GM23248 (cell line): ENCODE measurements at regions not wholly inside any gene's neighbourhood (a gene's known extent, or its start where the extent isn't known, plus 50 kb on each side); places are given as distances from the start of the nearest gene placed in this dataset.

Source experiments
- DNase-seq: peaks from one replicate; pipeline ENCODE4 v3.0.0-alpha.2; 2015
- H2AFZ ChIP-seq: fragments of 200-600 bp; sonication (generic); 2 replicates; pipeline ENCODE4 v1.6.1; 2016; ENCODE audit warnings: antibody characterized with exemption
- H3F3A ChIP-seq: fragments of 200-600 bp; sonication (generic); 2 replicates; pipeline ENCODE4 v1.6.1; 2016; ENCODE audit warnings: mild to moderate bottlenecking, antibody characterized with exemption, mixed run types; ENCODE audit not compliant: insufficient read depth
- H3K27ac ChIP-seq: fragments of 200-600 bp; sonication (generic); 2 replicates; pipeline ENCODE4 v1.5.1; 2016; ENCODE audit warnings: mild to moderate bottlenecking
- H3K27me3 ChIP-seq: fragments of 200-600 bp; sonication (generic); replicated peaks from 2 replicates; pipeline ENCODE4 v1.6.1; 2016; ENCODE audit warnings: mild to moderate bottlenecking; ENCODE audit not compliant: insufficient read depth
- H3K36me3 ChIP-seq: fragments of 200-600 bp; sonication (generic); 2 replicates; pipeline ENCODE4 v1.6.1; 2016; ENCODE audit warnings: low read depth, mild to moderate bottlenecking
- H3K4me1 ChIP-seq: fragments of 200-600 bp; sonication (generic); 2 replicates; pipeline ENCODE4 v1.6.1; 2016; ENCODE audit warnings: mild to moderate bottlenecking; ENCODE audit not compliant: insufficient read depth
- H3K4me2 ChIP-seq: fragments of 200-600 bp; sonication (generic); one replicate; pipeline ENCODE4 v1.6.1; 2016; ENCODE audit warnings: mild to moderate bottlenecking; ENCODE audit not compliant: unreplicated experiment
- H3K4me3 ChIP-seq: fragments of 200-600 bp; sonication (generic); 2 replicates; pipeline ENCODE4 v1.5.1; 2016; ENCODE audit warnings: mild to moderate bottlenecking
- H3K79me2 ChIP-seq: fragments of 200-600 bp; sonication (generic); 2 replicates; pipeline ENCODE4 v1.6.1; 2016; ENCODE audit warnings: mild to moderate bottlenecking; ENCODE audit not compliant: insufficient read depth
- H3K9ac ChIP-seq: fragments of 200-600 bp; sonication (generic); 2 replicates; pipeline ENCODE4 v1.6.1; 2016; ENCODE audit warnings: mild to moderate bottlenecking
- H3K9me2 ChIP-seq: fragments of 200-600 bp; sonication (generic); 2 replicates; pipeline ENCODE4 v1.6.1; 2016; ENCODE audit warnings: mixed run types, mild to moderate bottlenecking, moderate library complexity; ENCODE audit not compliant: insufficient read depth
- H3K9me3 ChIP-seq: fragments of 200-600 bp; sonication (generic); one replicate; pipeline ENCODE4 v1.6.1; 2017; ENCODE audit warnings: low read depth
- H4K20me1 ChIP-seq: fragments of 200-600 bp; sonication (generic); 2 replicates; pipeline ENCODE4 v1.6.0; 2016; ENCODE audit not compliant: insufficient read depth
- EZH2 ChIP-seq: fragments of 200-600 bp; sonication (generic); IDR thresholded peaks from 2 replicates; pipeline ENCODE4 v1.6.1; 2018; ENCODE audit warnings: antibody characterized with exemption, mild to moderate bottlenecking; ENCODE audit not compliant: insufficient read depth, poor library complexity, severe bottlenecking
- EZH2phosphoT487 ChIP-seq: fragments of 200-600 bp; sonication (generic); IDR thresholded peaks from 2 replicates; pipeline ENCODE4 v1.6.1; 2018; ENCODE audit warnings: antibody characterized with exemption, moderate library complexity, mild to moderate bottlenecking, low read depth; ENCODE audit not compliant: insufficient read depth
- WGBS, 2 experiments: methylation state at CpG; one replicate each; pipeline ENCODE4 v1.1.6; 2015 to 2017; ENCODE audit warnings: low lambda C conversion rate in 2 of 2, low coverage in 1 of 2; ENCODE audit errors: missing lambda C conversion rate in 2 of 2; 5-methylcytosine and 5-hydroxymethylcytosine counted together
- in situ Hi-C: fragments of 300-500 bp; cut with MboI; formaldehyde crosslinking; loops from 2 replicates; pipeline ENCODE4 v1.15.0; 2020

- Histone ChIP-seq H3F3A (peaks cover 8% of the 10 kb centered on the region; the same call in 1 of the 2 replicates), H3K27me3 (no peaks in the 10 kb centered on the region), H4K20me1 (no peaks in the 10 kb centered on the region), H3K4me1 (peaks cover 10% of the 10 kb centered on the region), H3K9ac (no peak overlapping the region), H3K79me2 (no peaks in the 10 kb centered on the region), H3K27ac (no peak overlapping the region), H3K36me3 (no peaks in the 10 kb centered on the region), H3K4me2 (no peak overlapping the region), H2AFZ (no peak overlapping the region), H3K9me3 (no peaks in the 10 kb centered on the region), H3K9me2 (no peaks in the 10 kb centered on the region), H3K4me3 (no peak overlapping the region)
- in situ Hi-C loops: no loop called here
- DNase-seq: no peak
- 73 to 82% methylated on average over 4 of the region's 4 CpGs for WGBS, 2 experiments
- no peak for TF ChIP-seq EZH2phosphoT487
Observed at GRCh38 chr4:143055997-143056396, 128.7 kb upstream of the USP38 start.

DNA sequence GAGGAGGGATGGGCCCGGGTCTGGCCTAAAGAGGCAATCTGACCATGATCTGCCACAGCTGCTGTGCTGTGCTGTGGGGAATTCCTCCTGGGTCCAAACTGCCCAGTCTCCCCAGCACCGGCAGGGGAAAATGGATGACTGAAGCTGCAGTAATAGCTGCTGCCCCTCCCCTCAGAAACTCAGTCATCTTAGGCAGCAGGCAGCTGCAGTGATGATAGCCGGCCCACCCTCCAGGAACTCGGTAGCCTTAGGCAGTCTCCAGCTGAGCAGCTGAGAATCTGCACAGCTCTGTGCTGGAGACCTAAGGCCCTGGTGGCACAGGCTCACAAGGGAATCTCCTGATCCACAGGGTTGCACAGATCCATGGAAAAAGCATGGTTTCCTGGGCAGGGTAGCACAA lies 113.4 kb upstream of the USP38 start:
- H3K9me2 ChIP-seq: no peaks in the 10 kb centered on the region
- no peaks in the 10 kb centered on the region for H3K79me2 ChIP-seq
- H3K9ac ChIP-seq: no peak overlapping the region
- H3K9me3 ChIP-seq: no peaks in the 10 kb centered on the region
- H3K4me2 ChIP-seq: no peak overlapping the region
- H3F3A ChIP-seq: no peaks in the 10 kb centered on the region
- H3K27me3 ChIP-seq: no peaks in the 10 kb centered on the region
- H2AFZ ChIP-seq: no peak overlapping the region
- DNase-seq: no peak
- in situ Hi-C loops: no loop called here
- no peaks in the 10 kb centered on the region for H4K20me1 ChIP-seq
- H3K4me1 ChIP-seq: no peaks in the 10 kb centered on the region
- no peak overlapping the region for H3K27ac ChIP-seq
- WGBS, 2 experiments: 61 to 68% methylated on average over 4 of the region's 4 CpGs
- TF ChIP-seq EZH2phosphoT487: no peak
- no peak for TF ChIP-seq EZH2
- H3K4me3 ChIP-seq: no peak overlapping the region
- no peaks in the 10 kb centered on the region for H3K36me3 ChIP-seq

DNA sequence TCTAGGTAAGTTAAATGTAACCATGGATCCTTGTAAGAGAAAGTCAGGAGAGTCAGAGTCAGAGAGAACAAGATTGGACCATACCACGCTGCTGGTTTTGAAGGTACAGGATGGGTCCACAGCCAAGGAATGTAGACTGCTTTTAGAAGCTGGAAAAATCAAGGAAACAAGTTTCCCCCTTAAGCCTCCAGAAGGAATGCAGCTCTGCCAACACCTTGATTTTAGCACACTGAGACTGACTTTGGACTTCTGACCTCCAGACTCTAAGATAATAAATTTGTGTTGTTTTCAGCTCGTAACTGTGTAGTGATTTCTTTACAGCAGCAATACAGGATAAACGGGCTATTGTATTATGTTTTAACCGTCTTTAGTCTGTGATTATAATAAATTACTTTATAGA lies 108.0 kb upstream of the USP38 start:
- Histone ChIP-seq H3K9me3 (no peaks in the 10 kb centered on the region), H3K36me3 (no peaks in the 10 kb centered on the region), H2AFZ (no peak overlapping the region), H3K4me2 (no peak overlapping the region), H3K9me2 (no peaks in the 10 kb centered on the region), H4K20me1 (no peaks in the 10 kb centered on the region), H3K27me3 (no peaks in the 10 kb centered on the region), H3F3A (no peaks in the 10 kb centered on the region), H3K9ac (no peak overlapping the region), H3K79me2 (no peaks in the 10 kb centered on the region), H3K27ac (no peak overlapping the region), H3K4me1 (no peaks in the 10 kb centered on the region), H3K4me3 (no peak overlapping the region)
- 19 to 35% methylated on average over 4 of the region's 4 CpGs for WGBS, 2 experiments
- no peak for DNase-seq
- in situ Hi-C loops: loop anchor here (25.0 kb wide), 1 partner anchor 1914 kb away; no protein-coding TSS in a partner anchor
- TF ChIP-seq EZH2 (no peak), EZH2phosphoT487 (no peak)

GRCh38 chr4:143082701-143083100 lies 102.0 kb upstream of the USP38 start:
- no peak overlapping the region for H3K9ac ChIP-seq
- H3K27ac ChIP-seq: no peak overlapping the region
- H4K20me1 ChIP-seq: no peaks in the 10 kb centered on the region
- no peak overlapping the region for H2AFZ ChIP-seq
- H3K27me3 ChIP-seq: no peaks in the 10 kb centered on the region
- in situ Hi-C loops: loop anchor here (25.0 kb wide), 1 partner anchor 1920 kb away; no protein-coding TSS in a partner anchor
- H3K4me3 ChIP-seq: no peak overlapping the region
- H3K4me1 ChIP-seq: peaks cover 19% of the 10 kb centered on the region
- 0 out of 2 replicates have a peak, but pooled peaks cover 6% of the 10 kb centered on the region for H3F3A ChIP-seq
- TF ChIP-seq EZH2 (no peak), EZH2phosphoT487 (no peak)
- DNase-seq: no peak
- no peaks in the 10 kb centered on the region for H3K9me3 ChIP-seq
- no peaks in the 10 kb centered on the region for H3K79me2 ChIP-seq
- WGBS, 2 experiments: 36 to 42% methylated on average over 1 of the region's 1 CpG
- no peaks in the 10 kb centered on the region for H3K36me3 ChIP-seq
- no peak overlapping the region for H3K4me2 ChIP-seq
- no peaks in the 10 kb centered on the region for H3K9me2 ChIP-seq
